T-helper 1 cell treated with Interleukin-12 subunit alpha and Interleukin-12 subunit beta and Interleukin-4 antibody, amounts not matched to agents 30 μg/mL and 1 μg/mL, for 36 hours (primary cell): ENCODE measurements at regions not wholly inside any gene's neighbourhood (a gene's known extent, or its start where the extent isn't known, plus 50 kb on each side); places are given as distances from the start of the nearest gene placed in this dataset.

Experiments used
- H3K27ac Mint-ChIP-seq: one replicate; pipeline ENCODE4 v1.8.0; 2021; ENCODE audit warnings: mild to moderate bottlenecking, mixed read lengths
- H3K27me3 Mint-ChIP-seq: one replicate; pipeline ENCODE4 v1.8.0; 2021; ENCODE audit warnings: low read depth, mixed read lengths
- H3K36me3 Mint-ChIP-seq: one replicate; pipeline ENCODE4 v1.8.0; 2021; ENCODE audit warnings: low read depth, mixed read lengths
- H3K4me1 Mint-ChIP-seq: one replicate; pipeline ENCODE4 v1.8.0; 2021; ENCODE audit warnings: low read depth, mixed read lengths
- H3K4me3 Mint-ChIP-seq: one replicate; pipeline ENCODE4 v1.8.0; 2021; ENCODE audit warnings: mild to moderate bottlenecking, moderate library complexity, mixed read lengths
- H3K9me3 Mint-ChIP-seq: one replicate; pipeline ENCODE4 v1.8.0; 2021; ENCODE audit warnings: mixed read lengths

DNA sequence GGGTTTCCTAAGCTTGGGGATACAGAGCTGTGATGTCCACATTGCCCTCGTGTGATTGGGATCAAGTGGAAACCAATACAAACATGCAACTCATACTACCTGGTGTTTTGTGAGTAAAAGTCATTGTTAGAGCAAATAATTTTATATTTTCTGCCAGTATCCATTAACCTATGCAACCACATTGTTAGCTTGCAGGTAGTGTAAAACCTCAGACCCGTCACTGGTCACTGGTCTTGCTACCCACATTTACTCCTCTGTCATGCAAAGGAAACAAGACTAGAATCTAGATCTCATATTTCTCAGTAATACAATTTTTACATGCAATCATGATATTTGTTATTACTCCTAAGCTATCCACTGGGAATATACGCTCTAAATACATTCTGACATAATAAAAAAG, 324.3 kb upstream of the NDST4 start:
- no peak overlapping the region for H3K4me3 Mint-ChIP-seq
- no peak overlapping the region for H3K27ac Mint-ChIP-seq
- no peaks in the 10 kb centered on the region for H3K9me3 Mint-ChIP-seq
- H3K4me1 Mint-ChIP-seq: no peaks in the 10 kb centered on the region
- no peaks in the 10 kb centered on the region for H3K27me3 Mint-ChIP-seq
- H3K36me3 Mint-ChIP-seq: no peaks in the 10 kb centered on the region

DNA sequence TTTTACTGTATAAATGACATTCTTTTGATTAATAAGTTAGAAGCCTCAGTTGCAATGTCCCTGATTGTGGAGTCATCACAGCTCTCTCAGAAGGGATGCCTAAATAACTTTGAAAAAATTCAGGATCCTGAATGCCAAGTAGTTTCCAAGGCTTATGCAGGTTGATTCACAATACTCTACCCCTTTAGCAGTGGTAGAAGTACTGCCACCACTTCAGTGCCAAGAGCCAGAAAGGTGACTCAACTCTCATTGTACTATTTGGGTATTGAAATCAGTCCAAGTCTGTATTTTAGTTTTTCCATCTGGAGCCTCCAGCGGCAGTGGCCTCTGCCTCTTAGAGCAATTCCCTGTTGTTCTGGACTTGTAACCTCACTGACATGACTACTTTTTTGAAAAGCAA, 320.1 kb upstream of the NDST4 start:
- Mint-ChIP-seq H3K4me3 (no peak overlapping the region), H3K36me3 (no peaks in the 10 kb centered on the region), H3K27ac (no peak overlapping the region), H3K9me3 (no peaks in the 10 kb centered on the region), H3K27me3 (no peaks in the 10 kb centered on the region), H3K4me1 (no peaks in the 10 kb centered on the region)

DNA sequence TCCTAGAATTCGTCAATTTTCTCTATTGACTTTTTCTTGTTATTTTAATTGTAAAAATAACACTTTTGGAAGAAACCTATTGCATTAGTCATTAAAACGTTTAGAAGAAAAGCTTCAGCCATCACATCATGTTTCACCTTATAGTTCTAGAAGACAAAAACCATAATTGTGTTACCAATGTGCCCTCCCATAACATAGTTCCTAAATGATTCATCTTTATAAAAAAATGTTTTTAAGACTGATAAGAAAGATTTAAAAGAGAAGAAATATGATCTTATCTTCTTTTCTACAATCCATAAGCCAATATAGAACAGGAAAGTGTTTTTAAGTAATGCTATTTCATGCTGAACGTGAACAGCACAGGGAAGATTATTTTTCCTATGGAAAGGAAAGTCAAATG, 316.6 kb upstream of the NDST4 start:
- H3K27me3 Mint-ChIP-seq: no peaks in the 10 kb centered on the region
- H3K4me1 Mint-ChIP-seq: no peaks in the 10 kb centered on the region
- H3K9me3 Mint-ChIP-seq: no peaks in the 10 kb centered on the region
- H3K27ac Mint-ChIP-seq: no peak overlapping the region
- no peak overlapping the region for H3K4me3 Mint-ChIP-seq
- no peaks in the 10 kb centered on the region for H3K36me3 Mint-ChIP-seq

DNA sequence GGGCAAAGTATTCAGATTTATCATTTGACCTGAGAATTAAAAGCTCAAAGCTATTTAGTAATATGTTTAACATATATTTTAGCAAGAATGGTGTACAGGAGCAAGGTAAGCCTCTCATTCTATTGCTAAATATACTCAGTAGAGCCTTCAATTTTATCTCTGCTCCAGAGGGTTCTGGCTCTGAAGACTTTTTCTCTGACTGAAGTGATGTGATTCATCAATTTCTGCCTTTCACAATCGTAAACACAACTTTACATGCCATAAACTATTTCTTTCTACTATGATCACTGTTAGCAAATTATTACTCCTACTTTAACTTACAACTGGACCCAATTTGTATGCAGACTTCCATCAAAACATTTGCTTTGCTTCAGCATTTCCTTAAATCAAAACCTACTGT, 315.0 kb upstream of the NDST4 start:
- H3K27ac Mint-ChIP-seq: no peak overlapping the region
- H3K27me3 Mint-ChIP-seq: no peaks in the 10 kb centered on the region
- no peaks in the 10 kb centered on the region for H3K9me3 Mint-ChIP-seq
- no peaks in the 10 kb centered on the region for H3K4me1 Mint-ChIP-seq
- H3K36me3 Mint-ChIP-seq: no peaks in the 10 kb centered on the region
- no peak overlapping the region for H3K4me3 Mint-ChIP-seq

DNA sequence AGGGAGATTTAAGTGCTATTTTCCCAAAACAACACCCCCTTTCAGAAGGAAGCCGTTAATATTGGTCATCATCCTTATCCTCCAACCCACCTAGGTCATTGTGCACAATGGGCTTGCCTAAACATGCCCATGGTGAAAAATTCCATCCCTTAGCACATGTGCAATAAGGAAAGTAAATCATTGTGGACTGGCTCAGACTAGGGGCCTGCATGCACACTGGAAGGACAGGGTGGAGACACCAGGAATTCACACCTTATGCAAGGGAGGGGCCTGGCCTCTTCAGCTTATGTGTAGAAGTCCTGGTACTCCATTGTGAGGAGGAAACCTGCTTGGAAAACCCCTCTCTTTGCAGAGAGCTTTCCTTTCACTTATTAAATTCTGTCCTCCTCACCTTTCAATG, 311.4 kb upstream of the NDST4 start:
- Mint-ChIP-seq H3K27ac (no peak overlapping the region), H3K9me3 (peaks cover 7% of the 10 kb centered on the region)

DNA sequence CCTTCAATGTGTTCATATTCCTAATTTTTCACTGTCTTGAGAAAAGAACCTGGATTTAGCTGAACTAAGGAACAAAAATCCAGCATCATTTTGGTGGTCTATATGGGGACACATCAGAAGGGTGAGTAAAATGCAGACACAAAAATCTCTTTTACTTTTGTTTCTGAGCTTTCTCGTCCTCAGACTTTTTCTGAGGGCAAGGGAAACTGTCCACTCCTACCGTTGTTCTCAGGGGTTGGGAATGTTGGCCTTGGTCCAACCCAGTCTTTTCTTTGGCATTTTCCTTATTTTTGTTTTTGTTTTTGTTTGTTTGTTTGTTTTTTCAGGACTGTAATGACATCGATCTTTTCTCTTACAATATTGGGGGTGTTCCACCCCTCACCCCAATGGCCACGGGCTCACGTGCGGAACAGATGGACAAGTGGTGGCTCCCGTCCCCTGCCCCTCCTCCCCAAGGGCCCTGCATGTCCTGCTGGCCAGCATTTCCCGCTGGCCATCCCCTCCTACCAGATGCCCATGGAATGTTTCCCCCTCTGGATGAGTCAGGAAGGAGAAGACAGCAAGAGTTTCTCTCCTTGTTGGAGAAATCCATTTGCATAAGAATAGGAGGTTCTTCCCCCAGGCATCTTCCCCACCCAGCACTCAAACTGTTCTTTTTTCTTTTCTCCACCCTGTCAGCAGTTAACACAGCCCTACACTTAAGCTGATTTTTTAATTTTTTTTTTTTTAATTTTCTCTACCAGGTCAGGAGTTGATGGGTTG, 305.4 kb upstream of the NDST4 start:
- Mint-ChIP-seq H3K36me3 (no peaks in the 10 kb centered on the region), H3K27ac (no peak overlapping the region), H3K27me3 (no peaks in the 10 kb centered on the region), H3K4me3 (no peak overlapping the region), H3K4me1 (no peaks in the 10 kb centered on the region), H3K9me3 (peaks cover 7% of the 10 kb centered on the region)

More for the DNA sequence above, 311.4 kb upstream of the NDST4 start:
- no peaks in the 10 kb centered on the region for H3K36me3 Mint-ChIP-seq
- H3K4me1 Mint-ChIP-seq: no peaks in the 10 kb centered on the region
- no peak overlapping the region for H3K4me3 Mint-ChIP-seq
- no peaks in the 10 kb centered on the region for H3K27me3 Mint-ChIP-seq

DNA sequence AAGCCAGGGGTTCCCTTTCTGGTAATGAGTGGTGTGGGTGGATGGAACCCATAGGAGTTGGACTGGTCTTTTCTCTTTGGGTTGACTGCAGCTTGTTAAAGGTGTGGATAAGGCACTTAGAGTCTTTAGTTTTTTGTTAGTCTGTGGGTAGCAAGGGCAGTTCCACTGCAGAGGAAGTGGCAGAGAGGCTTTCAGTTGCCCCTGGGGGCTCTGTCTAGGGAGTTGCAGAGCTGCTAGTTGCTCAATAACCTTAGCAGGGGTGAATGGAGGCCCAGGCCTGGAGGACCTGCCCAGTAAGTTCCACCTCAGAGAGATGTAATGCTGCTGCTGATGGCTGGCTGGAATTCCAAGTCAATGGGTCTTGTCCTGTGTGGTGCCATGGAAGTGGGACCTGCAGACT, 282.6 kb upstream of the NDST4 start:
- Mint-ChIP-seq H3K36me3 (no peaks in the 10 kb centered on the region), H3K4me3 (no peak overlapping the region), H3K4me1 (no peaks in the 10 kb centered on the region), H3K27ac (no peak overlapping the region), H3K9me3 (peaks cover 4% of the 10 kb centered on the region), H3K27me3 (no peaks in the 10 kb centered on the region)

DNA sequence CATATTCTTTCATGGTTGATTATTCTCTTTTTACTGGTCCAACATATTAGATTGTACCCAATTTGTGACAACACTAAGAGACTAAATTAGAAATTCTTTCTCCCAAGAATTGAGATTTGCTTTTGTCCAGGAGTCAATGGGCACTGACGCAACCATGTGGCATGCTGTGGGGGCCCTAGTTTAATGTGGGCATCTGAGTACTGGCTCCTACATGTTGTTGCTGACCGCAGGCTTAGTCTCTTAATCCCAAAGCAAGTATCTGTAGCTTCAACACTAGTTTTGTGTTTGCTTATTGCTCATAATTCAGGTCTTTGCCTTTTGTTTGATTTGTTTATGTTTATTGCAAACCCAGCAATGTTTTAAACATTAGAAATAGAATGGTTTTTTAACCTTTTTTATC, 263.4 kb upstream of the NDST4 start:
- Mint-ChIP-seq H3K27ac (no peak overlapping the region), H3K36me3 (no peaks in the 10 kb centered on the region), H3K9me3 (no peaks in the 10 kb centered on the region), H3K4me1 (no peaks in the 10 kb centered on the region), H3K27me3 (no peaks in the 10 kb centered on the region), H3K4me3 (no peak overlapping the region)

DNA sequence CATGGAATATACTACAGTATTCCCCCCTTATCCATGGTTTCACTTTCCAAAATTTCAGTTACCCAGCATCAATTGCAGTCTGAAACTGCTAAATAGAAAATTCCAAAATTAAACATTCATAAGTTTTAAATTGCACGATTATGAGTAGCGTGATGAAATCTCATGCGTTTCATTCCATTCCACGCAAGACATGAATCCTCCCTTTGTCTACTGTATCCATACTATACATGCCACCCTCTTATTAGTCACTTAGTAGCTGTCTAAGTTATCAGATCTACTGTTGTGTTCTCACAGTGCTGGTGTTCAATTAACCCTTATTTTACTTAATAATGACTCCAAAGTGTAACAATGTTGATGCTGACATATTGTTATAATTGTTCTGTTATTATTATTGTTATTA, 261.2 kb upstream of the NDST4 start:
- H3K9me3 Mint-ChIP-seq: no peaks in the 10 kb centered on the region
- H3K4me3 Mint-ChIP-seq: no peak overlapping the region
- H3K4me1 Mint-ChIP-seq: no peaks in the 10 kb centered on the region
- H3K36me3 Mint-ChIP-seq: no peaks in the 10 kb centered on the region
- no peak overlapping the region for H3K27ac Mint-ChIP-seq
- no peaks in the 10 kb centered on the region for H3K27me3 Mint-ChIP-seq

DNA sequence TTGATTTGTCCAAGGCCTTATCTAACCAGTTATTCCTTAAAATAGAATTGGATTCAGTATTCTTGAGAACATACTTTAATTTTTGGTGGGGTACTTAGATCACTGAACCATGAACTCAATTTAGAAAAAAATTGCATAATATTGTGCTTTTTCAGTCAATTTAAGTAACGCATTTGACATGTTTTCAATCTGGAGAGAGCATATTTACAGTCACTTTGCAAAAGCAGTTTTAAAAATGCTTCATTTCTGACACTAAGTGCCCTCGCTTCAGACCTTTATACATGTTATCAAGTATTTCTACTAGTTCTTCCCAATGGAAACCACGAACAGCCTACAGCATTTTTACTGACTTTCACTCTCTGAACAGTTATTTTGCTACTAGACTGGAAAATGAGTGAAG, 257.1 kb upstream of the NDST4 start:
- H3K4me3 Mint-ChIP-seq: no peak overlapping the region
- no peaks in the 10 kb centered on the region for H3K36me3 Mint-ChIP-seq
- no peaks in the 10 kb centered on the region for H3K4me1 Mint-ChIP-seq
- no peaks in the 10 kb centered on the region for H3K27me3 Mint-ChIP-seq
- H3K27ac Mint-ChIP-seq: no peak overlapping the region
- H3K9me3 Mint-ChIP-seq: no peaks in the 10 kb centered on the region

DNA sequence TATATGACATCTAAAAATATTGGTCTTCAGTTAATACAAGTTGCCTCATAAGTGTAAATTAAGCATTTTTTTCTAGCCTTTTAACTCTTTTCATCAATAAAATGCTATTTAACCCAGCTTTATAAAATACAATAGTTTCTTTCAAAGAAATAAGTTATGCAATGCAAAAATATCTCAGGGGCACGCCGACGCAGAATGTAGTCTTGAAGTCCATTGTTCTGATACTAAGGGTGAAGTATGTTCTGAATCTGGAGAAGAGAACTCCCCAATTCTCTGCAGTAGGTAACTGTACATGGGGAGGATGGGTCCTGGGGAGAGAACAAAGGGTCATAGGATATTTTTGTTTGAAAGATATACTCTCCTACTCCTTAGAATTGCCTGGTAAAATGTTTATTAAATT, 256.6 kb upstream of the NDST4 start:
- Mint-ChIP-seq H3K27ac (no peak overlapping the region), H3K4me1 (no peaks in the 10 kb centered on the region), H3K9me3 (no peaks in the 10 kb centered on the region), H3K36me3 (no peaks in the 10 kb centered on the region), H3K27me3 (no peaks in the 10 kb centered on the region), H3K4me3 (no peak overlapping the region)

DNA sequence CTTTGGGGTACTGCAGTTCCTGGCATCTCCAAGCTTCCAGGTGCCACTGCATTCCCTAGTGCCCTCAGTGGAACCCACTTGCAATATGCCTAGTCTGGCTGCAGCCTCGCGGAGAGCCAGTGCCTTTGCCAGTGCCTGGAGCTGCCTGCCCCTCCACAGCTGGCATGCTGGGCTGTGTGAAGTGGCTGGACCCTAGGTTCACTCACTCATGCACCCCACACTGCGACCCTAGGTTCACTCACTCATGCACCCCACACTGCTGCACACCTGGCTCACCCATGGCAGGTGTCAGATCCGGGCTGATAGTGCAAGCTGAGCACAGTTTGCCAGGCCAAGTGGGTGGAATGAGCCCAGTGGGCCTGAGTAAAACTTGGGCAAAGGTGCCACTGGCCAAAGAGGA, 253.0 kb upstream of the NDST4 start:
- Mint-ChIP-seq H3K27ac (no peak overlapping the region), H3K4me3 (no peak overlapping the region), H3K4me1 (no peaks in the 10 kb centered on the region), H3K36me3 (no peaks in the 10 kb centered on the region), H3K9me3 (no peaks in the 10 kb centered on the region), H3K27me3 (no peaks in the 10 kb centered on the region)

DNA sequence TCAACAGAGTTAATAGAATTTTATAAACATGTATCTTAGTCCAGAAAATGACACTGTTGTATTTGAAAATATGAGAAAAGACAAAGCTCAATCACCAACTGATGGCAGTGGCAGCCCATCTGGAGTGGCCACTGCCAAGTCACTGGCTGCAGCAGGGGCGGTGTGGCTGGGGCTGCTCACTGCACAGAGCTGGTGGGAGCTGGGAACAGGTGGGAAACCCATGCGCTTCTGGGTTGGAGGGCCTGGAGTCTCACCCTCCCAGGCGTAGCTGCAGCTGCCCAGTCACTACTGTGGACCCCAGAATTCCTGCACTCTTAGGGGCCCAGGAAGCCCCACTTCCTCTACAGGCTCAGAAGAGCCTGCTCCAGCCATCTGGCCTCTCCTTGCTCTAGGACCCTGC, 251.8 kb upstream of the NDST4 start:
- no peaks in the 10 kb centered on the region for H3K27me3 Mint-ChIP-seq
- no peak overlapping the region for H3K27ac Mint-ChIP-seq
- no peaks in the 10 kb centered on the region for H3K4me1 Mint-ChIP-seq
- no peaks in the 10 kb centered on the region for H3K36me3 Mint-ChIP-seq
- H3K9me3 Mint-ChIP-seq: no peaks in the 10 kb centered on the region
- H3K4me3 Mint-ChIP-seq: no peak overlapping the region

DNA sequence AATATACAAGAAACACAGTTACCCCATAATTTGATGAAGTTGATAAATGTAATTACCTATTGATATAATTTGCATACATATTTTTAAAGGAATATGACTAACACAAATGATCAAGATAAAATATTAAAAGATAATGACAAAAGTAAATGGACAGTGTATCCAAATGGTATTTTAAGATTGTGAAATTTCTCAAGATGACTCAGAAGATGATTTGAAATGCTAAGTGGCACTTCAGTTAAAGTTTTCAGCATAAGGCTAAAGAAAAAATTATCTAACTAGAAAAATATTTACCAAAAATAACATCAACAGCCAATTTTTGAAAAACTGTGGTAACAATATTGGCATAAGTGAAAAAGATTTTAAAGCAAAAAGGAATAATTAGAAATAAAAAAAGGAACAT, 248.4 kb upstream of the NDST4 start:
- Mint-ChIP-seq H3K36me3 (no peaks in the 10 kb centered on the region), H3K27me3 (no peaks in the 10 kb centered on the region), H3K27ac (no peak overlapping the region), H3K4me3 (no peak overlapping the region), H3K9me3 (no peaks in the 10 kb centered on the region), H3K4me1 (no peaks in the 10 kb centered on the region)

DNA sequence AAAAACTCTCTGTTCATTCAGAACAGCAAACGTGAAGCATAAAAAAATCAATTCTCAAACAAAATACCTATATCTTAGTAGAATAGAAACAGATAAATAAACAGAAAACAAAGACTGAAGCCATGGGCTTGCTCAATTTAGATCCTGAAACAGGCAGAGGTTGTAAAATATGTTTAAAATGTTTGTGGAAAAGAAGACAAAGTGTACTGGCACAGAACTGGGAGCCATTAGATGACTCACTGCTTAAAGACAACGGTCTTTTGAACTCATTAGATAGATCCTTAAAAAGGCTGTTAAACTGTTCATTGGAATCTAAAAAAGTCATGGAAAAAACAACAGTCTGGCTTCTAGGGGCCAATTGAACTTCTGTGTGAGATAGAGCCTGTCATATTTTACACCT, 247.0 kb upstream of the NDST4 start:
- H3K4me3 Mint-ChIP-seq: no peak overlapping the region
- no peak overlapping the region for H3K27ac Mint-ChIP-seq
- H3K27me3 Mint-ChIP-seq: no peaks in the 10 kb centered on the region
- no peaks in the 10 kb centered on the region for H3K36me3 Mint-ChIP-seq
- no peaks in the 10 kb centered on the region for H3K4me1 Mint-ChIP-seq
- H3K9me3 Mint-ChIP-seq: no peaks in the 10 kb centered on the region

DNA sequence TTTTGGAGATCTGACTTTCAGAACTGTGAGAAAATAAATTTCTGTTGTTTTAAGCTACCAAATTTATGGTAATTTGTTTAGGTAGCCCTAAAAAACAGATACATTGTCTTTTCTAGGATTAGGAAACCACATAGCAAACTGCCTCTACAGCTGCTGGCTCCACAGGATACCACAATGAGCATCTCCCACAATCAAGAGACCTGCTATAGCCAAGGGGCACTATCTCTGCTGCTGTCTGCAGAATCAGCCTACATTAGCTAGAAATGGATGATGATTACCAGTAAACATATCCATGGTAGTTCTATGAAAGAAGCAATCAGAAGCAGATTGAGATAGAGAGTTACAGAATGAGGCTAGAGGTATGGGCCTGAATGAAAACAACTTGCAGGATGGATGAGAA, 244.4 kb upstream of the NDST4 start:
- no peaks in the 10 kb centered on the region for H3K27me3 Mint-ChIP-seq
- no peaks in the 10 kb centered on the region for H3K36me3 Mint-ChIP-seq
- H3K4me3 Mint-ChIP-seq: no peak overlapping the region
- H3K4me1 Mint-ChIP-seq: no peaks in the 10 kb centered on the region
- no peak overlapping the region for H3K27ac Mint-ChIP-seq
- peaks cover 22% of the 10 kb centered on the region for H3K9me3 Mint-ChIP-seq
